ENCODE measurements at regions not wholly inside any gene's neighbourhood (a gene's known extent, or its start where the extent isn't known, plus 50 kb on each side); places are given as distances from the start of the nearest gene placed in this dataset.

DNA sequence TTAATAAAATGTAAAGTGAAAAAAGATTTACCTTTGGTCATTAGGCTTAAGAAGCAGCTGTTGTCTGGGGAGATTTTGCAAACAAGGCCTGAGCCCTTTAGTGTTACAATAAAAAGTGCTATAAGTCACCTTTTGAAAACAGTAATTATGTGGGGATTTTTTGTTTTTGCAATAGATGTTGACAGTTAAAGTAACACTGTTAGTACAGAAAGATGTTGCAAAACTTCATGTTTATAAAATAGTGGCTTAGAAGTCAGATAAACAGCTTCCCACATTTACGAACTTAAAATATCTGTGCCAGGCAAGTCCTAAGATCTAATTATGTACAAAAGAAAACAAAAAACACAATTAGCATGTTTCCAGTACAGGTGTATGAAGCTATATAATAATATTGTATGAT, 138.0 kb upstream of the IRS2 start:
- no peak for DNase-seq (ENCODE audit: low read depth, low spot score)
- Histone ChIP-seq H3K27ac (ENCODE audit: low read depth, low read length) (no peak overlapping the region), H3K27me3 (ENCODE audit: control insufficient read depth, insufficient read depth, low read length) (no peaks in the 10 kb centered on the region), H3K9me3 (ENCODE audit: control insufficient read depth, insufficient read depth, low read length) (no peaks in the 10 kb centered on the region), H3K4me3 (ENCODE audit: low read depth, low read length) (no peak overlapping the region)
- ChIA-PET CTCF (no interaction called here), POLR2A (interaction anchor here (0.6 kb wide), 1 partner anchor 18 kb away, joined by 3 read pairs; no protein-coding TSS in a partner anchor)
- TF ChIP-seq, protein P1, sequence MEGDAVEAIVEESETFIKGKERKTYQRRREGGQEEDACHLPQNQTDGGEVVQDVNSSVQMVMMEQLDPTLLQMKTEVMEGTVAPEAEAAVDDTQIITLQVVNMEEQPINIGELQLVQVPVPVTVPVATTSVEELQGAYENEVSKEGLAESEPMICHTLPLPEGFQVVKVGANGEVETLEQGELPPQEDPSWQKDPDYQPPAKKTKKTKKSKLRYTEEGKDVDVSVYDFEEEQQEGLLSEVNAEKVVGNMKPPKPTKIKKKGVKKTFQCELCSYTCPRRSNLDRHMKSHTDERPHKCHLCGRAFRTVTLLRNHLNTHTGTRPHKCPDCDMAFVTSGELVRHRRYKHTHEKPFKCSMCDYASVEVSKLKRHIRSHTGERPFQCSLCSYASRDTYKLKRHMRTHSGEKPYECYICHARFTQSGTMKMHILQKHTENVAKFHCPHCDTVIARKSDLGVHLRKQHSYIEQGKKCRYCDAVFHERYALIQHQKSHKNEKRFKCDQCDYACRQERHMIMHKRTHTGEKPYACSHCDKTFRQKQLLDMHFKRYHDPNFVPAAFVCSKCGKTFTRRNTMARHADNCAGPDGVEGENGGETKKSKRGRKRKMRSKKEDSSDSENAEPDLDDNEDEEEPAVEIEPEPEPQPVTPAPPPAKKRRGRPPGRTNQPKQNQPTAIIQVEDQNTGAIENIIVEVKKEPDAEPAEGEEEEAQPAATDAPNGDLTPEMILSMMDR (IDR thresholded peaks at IDR 0.05; ENCODE audit: low read depth, low read length), result no peak

DNA sequence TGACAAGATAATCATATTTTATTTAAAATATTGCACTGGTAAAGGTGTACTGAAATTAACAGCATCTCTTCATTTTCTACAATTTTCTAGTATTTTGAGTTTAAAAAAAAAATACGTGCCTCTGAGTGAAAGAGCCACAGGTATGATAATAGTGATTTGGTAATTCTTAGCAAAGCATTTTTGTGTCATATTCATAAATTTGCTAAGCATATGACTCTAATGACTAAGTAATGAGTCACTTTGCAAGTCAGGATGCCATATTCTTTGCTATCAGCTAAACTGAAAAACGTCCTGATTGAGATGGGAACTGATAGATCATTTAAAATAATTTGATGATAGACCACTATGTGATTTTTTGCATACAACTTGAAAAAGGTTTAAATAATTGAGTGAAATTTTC, 136.1 kb upstream of the IRS2 start:
- TF ChIP-seq, protein P1 (IDR thresholded peaks at IDR 0.05; ENCODE audit: low read depth, low read length), result no peak
- ChIA-PET CTCF (no interaction called here), POLR2A (no interaction called here)
- Histone ChIP-seq H3K27ac (ENCODE audit: low read depth, low read length) (no peak overlapping the region), H3K9me3 (ENCODE audit: control insufficient read depth, insufficient read depth, low read length) (no peaks in the 10 kb centered on the region; the same call in 1 of the 2 replicates), H3K27me3 (ENCODE audit: control insufficient read depth, insufficient read depth, low read length) (no peaks in the 10 kb centered on the region), H3K4me3 (ENCODE audit: low read depth, low read length) (no peak overlapping the region)
- DNase-seq (ENCODE audit: low read depth, low spot score), result no peak

DNA sequence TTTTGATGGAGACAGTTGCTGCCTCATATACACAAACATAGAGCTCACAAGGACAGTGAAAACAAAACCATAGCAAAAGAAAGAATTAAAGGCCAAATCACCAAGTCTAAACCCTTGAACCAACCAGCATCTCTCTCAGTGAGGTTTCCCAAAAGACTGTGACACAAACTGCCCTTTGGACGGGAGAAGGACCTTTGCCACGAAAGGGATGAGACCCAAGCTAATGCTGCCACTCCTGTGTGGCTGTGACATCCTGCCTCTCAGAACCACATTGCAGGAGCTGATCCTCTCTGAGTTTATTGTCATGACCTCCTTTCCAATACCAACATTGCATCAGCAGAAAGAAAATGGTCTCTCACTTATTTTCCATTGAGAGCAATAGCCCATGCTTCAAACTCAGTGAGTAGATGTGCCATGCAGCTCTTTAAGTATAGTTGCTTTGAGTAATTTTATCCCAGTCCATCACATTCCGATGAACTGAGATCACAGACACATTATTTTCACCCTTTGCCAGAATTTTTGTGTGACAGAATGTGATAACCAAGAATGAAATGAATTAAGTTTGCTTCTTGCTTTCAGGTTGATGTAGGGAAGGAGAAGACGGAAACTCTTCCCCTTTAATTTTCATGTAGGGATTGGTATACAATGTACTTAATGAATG, 133.5 kb upstream of the IRS2 start:
- CTCF ChIA-PET, result no interaction called here
- H3K27me3 ChIP-seq (ENCODE audit: control insufficient read depth, insufficient read depth, low read length), result no peaks in the 10 kb centered on the region
- DNase-seq (ENCODE audit: low read depth, low spot score), result no peak

DNA sequence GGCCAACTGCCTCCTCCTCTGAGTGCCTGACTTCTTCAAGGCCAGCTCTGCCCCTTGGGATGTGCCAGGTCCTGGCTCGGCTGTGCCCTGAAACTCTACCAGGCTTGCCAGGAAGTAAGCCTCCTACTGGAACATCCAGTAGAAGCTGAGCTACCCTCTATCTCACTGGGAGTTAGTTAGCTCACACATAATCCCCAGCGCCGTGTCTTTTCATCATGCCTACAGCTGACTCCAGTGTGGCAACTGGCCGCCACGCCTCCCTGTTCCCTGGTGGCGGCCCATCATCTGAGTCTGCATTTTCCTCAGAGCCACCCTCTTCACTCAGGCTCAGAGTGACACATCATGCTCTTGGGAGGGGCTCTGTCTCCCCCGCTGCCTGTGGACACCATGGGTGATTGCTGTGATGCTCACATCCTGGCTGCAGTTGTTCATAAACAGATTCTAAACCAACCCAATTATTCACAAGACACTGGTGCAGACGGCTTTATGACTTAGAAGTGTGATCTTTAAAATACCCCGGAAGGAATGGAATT, 131.9 kb upstream of the IRS2 start:
- ChIA-PET CTCF (no interaction called here), POLR2A (no interaction called here)
- Histone ChIP-seq H3K9me3 (ENCODE audit: control insufficient read depth, insufficient read depth, low read length) (no peaks in the 10 kb centered on the region; the same call in 1 of the 2 replicates), H3K4me3 (ENCODE audit: low read depth, low read length) (no peak overlapping the region), H3K27ac (ENCODE audit: low read depth, low read length) (no peak overlapping the region), H3K27me3 (ENCODE audit: control insufficient read depth, insufficient read depth, low read length) (no peaks in the 10 kb centered on the region)
- TF ChIP-seq, protein P1 (IDR thresholded peaks at IDR 0.05; ENCODE audit: low read depth, low read length), result no peak
- no peak for DNase-seq (ENCODE audit: low read depth, low spot score)

More for the DNA sequence above, 133.5 kb upstream of the IRS2 start:
- TF ChIP-seq, protein P1 (IDR thresholded peaks at IDR 0.05; ENCODE audit: low read depth, low read length), result no peak
- Histone ChIP-seq H3K9me3 (ENCODE audit: control insufficient read depth, insufficient read depth, low read length) (no peaks in the 10 kb centered on the region; the same call in 1 of the 2 replicates), H3K4me3 (ENCODE audit: low read depth, low read length) (no peak overlapping the region), H3K27ac (ENCODE audit: low read depth, low read length) (no peak overlapping the region)
- POLR2A ChIA-PET, result no interaction called here

DNA sequence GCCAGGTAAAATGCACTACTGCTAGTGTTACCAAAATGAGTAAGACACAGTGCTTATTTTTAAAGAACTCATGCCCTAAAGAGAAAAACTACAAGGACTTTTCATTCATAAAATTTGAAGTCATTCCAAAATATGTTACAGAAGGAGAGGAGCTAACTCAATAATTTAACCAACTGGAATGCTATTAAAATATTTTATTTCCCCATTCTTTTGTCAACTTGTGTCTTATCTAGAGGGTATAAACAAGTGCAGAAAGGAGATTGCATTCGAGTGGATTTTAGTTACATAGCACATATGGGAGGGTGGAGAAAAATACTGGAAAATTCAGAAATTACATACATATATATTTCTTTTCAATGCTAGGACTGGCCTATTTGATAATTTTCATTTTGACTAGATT, 131.0 kb upstream of the IRS2 start:
- Histone ChIP-seq H3K9me3 (ENCODE audit: control insufficient read depth, insufficient read depth, low read length) (no peaks in the 10 kb centered on the region; the same call in 1 of the 2 replicates), H3K4me3 (ENCODE audit: low read depth, low read length) (no peak overlapping the region), H3K27me3 (ENCODE audit: control insufficient read depth, insufficient read depth, low read length) (no peaks in the 10 kb centered on the region), H3K27ac (ENCODE audit: low read depth, low read length) (no peak overlapping the region)
- TF ChIP-seq, protein P1 (IDR thresholded peaks at IDR 0.05; ENCODE audit: low read depth, low read length), result no peak
- no peak for DNase-seq (ENCODE audit: low read depth, low spot score)
- CTCF ChIA-PET, result no interaction called here
- POLR2A ChIA-PET, result no interaction called here
